Activated T-helper 1 cell treated with Interleukin-2 at 50 U/mL for 16 hours (primary cell): ENCODE measurements at regions not wholly inside any gene's neighbourhood (a gene's known extent, or its start where the extent isn't known, plus 50 kb on each side); places are given as distances from the start of the nearest gene placed in this dataset.

Experiments
- DNase-seq: peaks from one replicate; pipeline ENCODE4 v3.0.0-alpha.2; 2020; ENCODE audit warnings: low read depth

DNA sequence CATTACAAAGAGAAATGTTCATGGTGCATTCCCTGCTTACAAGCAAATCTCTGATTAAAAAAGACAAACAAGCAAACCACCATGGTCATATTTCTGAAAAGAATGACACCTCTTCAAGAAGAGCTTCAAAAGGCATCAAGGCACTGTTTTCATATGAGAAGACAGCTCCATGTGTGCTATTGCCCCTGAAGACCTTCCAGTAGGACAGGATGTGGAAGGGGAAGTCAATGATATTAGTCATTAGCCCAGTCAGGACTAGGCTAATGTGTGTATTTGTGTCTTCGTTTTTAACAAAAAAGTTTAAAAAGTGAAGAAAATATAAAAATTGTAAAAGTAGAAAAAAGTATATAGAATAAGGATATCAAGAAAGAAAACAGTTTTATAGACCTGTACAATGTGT lies 534.7 kb upstream of the ARGLU1 start:
- no peak for DNase-seq

DNA sequence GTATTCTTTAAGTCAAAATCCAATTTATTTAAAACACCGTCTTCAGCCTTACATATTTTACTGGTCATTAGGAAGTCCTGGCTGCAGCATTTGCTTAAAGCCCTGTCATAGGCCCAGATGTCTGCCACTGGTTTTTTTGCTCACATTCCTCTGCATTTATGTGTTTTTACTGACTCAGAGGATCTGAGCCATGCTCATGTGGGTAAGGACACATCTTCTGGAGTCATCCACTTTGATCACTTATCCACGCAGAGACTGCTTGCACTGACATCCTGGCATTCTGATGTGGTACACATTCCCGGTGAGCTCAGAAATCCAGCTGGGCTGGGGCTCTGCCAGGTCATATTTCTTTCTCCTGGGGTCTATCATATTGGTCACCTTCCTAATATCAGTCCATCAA lies 531.7 kb upstream of the ARGLU1 start:
- DNase-seq, result no peak

- no peak for DNase-seq
These were observed 530.0 kb upstream of the ARGLU1 start for GRCh38 chr13:107097916-107098315.

- no peak for DNase-seq
These were observed 527.9 kb upstream of the ARGLU1 start for GRCh38 chr13:107095876-107096275.

DNA sequence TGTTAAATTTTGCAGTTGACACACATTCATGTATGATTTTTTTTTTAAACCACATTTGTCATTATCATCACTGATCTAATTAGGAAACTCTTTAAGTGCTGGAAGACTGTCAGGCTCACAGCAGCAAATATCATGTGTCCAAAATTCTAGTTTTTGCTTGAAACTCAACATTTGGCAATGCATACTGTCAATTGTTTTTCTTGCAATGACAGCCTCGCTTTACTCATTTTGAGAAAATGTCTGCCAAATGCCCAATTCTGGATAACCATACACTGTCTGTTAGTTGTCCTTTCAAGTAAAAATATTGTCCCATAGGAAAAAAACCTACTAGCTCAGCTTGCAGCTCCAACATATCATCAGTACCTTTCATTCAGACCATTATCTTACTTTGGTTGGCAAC lies 523.9 kb upstream of the ARGLU1 start:
- DNase-seq, result no peak

DNA sequence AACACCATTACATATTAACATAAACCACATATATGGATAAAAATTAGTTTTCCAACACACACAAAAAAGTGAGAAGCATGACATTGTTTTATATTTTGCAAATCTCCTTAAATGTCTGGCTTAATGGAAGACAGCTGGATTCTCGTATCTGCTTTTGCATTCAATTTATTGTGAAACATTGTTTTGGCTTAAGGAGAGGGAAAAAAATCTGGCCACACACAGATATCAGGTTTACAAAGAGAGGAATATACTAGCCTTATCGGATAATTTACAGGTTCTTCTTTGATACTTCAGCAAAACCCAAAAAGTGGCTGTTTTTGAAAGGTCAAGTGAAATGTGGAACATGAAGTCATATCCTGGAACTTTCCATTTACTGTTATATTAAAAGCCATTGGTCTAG lies 523.5 kb upstream of the ARGLU1 start:
- no peak for DNase-seq

GRCh38 chr13:107088061-107088460 lies 520.1 kb upstream of the ARGLU1 start:
- no peak for DNase-seq

GRCh38 chr13:107079423-107080049 lies 511.6 kb upstream of the ARGLU1 start:
- DNase-seq, result no peak

GRCh38 chr13:107078229-107078765 lies 510.4 kb upstream of the ARGLU1 start:
- DNase-seq, result no peak

DNA sequence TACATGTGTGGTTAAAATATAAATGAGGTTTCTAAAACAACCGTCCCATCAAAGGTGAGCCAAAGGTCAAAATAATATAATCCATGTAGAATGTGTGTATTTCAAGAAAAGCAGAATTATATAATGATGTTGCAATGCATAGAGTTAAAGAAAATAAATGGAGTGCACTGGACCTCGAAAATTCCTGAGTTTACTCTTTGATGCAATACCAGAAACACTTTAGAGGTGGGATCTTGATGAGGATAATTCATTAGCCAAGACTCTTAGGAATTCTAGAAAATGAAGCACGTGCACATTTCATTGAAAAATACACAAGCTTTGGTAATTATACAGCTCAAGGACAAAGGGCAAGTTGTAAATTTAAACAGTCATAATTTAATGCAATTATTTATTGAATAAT lies 508.9 kb upstream of the ARGLU1 start:
- DNase-seq, result no peak

DNA sequence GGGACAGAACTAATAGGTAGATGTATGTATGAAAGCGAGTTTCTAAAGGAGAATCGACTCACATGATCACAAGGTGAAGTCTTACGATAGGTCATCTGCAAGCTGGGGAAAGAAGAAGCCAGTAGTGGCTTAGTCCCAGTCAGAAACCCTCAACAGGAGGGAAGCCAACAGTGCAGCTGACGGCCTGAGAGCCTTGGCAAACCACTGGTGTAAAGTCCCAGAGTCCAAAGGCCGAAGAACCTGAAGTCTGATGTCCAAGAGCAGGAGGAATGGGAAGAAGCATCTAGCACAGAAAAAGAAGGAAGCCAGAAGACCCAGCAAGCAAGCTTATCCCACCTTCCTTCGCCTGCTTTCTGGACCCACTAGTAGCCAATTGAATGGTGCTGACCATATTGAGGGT lies 507.6 kb upstream of the ARGLU1 start:
- DNase-seq, result no peak

DNA sequence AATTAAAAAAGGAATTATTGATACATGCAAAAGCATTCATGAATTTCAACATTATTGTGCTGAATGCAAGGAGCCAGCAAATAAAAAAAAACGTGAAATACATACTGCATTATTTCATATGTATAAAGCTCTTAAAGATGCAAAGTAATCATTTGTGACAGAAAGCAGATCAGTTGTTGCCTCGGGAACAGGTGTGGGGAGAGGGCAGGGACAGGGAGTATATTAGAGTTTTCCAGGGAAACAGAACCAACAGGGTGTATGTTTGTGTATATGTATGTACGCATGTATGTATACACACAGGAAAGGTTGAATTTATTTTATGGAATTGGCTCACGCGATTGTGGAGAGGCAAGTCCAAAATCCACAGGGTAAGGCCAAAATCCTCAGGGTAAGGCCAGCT lies 502.9 kb upstream of the ARGLU1 start:
- DNase-seq, result no peak

GRCh38 chr13:107069108-107069776 lies 501.3 kb upstream of the ARGLU1 start:
- DNase-seq, result no peak

GRCh38 chr13:107067381-107067780 lies 499.4 kb upstream of the ARGLU1 start:
- DNase-seq, result no peak

GRCh38 chr13:107066355-107066754 lies 498.4 kb upstream of the ARGLU1 start:
- no peak for DNase-seq

DNA sequence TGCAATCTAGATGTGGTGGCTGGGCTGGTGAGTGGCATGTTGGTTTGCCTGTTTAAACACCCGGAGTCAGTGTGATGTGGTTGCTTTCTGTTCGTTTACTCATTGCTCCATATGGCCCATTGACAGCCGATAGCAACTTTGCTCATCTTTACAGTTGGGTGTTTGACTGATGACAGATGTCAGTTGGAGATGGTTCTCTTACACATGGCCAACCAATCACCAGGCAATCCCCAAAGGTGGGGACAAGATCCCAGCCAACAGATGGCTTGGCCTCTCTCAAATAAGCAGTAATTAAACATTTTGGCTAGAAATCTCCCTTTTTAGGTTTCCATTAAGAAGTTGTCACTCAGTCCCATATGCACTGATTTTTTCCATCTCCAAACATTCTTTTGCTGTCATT lies 497.1 kb upstream of the ARGLU1 start:
- DNase-seq, result no peak

GRCh38 chr13:107057028-107057631 lies 489.2 kb upstream of the ARGLU1 start:
- no peak for DNase-seq

GRCh38 chr13:107043021-107043956 lies 475.4 kb upstream of the ARGLU1 start:
- no peak for DNase-seq

DNA sequence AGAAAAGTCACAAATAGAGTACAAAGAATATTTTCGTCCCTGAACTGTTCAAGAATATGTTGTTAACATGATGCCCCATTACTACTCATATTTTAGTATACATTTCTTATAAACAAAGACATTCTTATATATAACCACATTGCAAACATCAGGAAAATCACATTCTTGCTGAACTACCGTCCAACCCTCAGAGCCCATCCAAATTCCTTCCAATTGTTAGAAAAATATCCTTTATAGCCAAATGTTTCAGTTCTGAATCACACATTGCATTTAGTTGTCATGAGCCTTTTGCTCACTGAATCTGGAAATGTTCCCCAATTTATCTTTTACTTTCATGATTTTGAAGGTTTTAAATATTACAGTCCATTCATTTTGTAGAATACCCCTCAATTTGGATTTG lies 467.8 kb upstream of the ARGLU1 start:
- no peak for DNase-seq

GRCh38 chr13:107035186-107035585 lies 467.2 kb upstream of the ARGLU1 start:
- DNase-seq, result no peak

- DNase-seq, result no peak
These were observed 466.4 kb upstream of the ARGLU1 start for GRCh38 chr13:107034236-107034872.

- DNase-seq, result no peak
These were observed 463.8 kb upstream of the ARGLU1 start for GRCh38 chr13:107031716-107032115.
